Hepatocyte (in vitro differentiated cells): ENCODE measurements at regions not wholly inside any gene's neighbourhood (a gene's known extent, or its start where the extent isn't known, plus 50 kb on each side); places are given as distances from the start of the nearest gene placed in this dataset.
"Not testable (repeated sequence)": the region's sequence is repeated elsewhere in the genome, so short reads cannot be mapped to it uniquely, and the experiment has no call there.

Experiments
- EZH2 ChIP-seq: fragments of 200-600 bp; sonication (generic); IDR thresholded peaks from 2 replicates; pipeline ENCODE4 v1.6.1; 2016; ENCODE audit warnings: antibody characterized with exemption, mild to moderate bottlenecking, borderline replicate concordance
- TF ChIP-seq, protein P1 (sequence below): fragments of 200-600 bp; sonication (generic); IDR thresholded peaks from 2 replicates; pipeline ENCODE4 v1.5.1; 2016; ENCODE audit warnings: antibody characterized with exemption, mild to moderate bottlenecking; ENCODE audit not compliant: poor library complexity

DNA sequence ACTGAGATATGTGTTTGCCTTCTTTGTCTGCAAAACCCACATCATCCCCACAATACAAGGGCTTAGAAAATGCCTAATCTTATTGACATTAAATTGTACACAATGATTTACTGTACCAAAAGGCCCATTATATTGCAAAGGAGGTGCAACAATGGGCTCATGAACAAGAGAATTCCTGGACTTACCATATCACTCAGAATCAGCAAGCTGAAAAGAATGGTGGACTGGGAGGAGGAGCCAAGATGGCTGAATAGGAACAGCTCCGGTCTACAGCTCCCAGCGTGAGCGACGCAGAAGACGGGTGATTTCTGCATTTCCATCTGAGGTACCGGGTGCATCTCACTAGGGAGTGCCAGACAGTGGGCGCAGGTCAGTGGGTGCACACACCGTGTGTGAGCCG is 119.9 kb downstream of the OR13H1 start:
- TF ChIP-seq, protein P1, sequence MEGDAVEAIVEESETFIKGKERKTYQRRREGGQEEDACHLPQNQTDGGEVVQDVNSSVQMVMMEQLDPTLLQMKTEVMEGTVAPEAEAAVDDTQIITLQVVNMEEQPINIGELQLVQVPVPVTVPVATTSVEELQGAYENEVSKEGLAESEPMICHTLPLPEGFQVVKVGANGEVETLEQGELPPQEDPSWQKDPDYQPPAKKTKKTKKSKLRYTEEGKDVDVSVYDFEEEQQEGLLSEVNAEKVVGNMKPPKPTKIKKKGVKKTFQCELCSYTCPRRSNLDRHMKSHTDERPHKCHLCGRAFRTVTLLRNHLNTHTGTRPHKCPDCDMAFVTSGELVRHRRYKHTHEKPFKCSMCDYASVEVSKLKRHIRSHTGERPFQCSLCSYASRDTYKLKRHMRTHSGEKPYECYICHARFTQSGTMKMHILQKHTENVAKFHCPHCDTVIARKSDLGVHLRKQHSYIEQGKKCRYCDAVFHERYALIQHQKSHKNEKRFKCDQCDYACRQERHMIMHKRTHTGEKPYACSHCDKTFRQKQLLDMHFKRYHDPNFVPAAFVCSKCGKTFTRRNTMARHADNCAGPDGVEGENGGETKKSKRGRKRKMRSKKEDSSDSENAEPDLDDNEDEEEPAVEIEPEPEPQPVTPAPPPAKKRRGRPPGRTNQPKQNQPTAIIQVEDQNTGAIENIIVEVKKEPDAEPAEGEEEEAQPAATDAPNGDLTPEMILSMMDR = not testable (repeated sequence)
- not testable (repeated sequence) for TF ChIP-seq EZH2
